ENCODE measurements at regions not wholly inside any gene's neighbourhood (a gene's known extent, or its start where the extent isn't known, plus 50 kb on each side); places are given as distances from the start of the nearest gene placed in this dataset.

DNA sequence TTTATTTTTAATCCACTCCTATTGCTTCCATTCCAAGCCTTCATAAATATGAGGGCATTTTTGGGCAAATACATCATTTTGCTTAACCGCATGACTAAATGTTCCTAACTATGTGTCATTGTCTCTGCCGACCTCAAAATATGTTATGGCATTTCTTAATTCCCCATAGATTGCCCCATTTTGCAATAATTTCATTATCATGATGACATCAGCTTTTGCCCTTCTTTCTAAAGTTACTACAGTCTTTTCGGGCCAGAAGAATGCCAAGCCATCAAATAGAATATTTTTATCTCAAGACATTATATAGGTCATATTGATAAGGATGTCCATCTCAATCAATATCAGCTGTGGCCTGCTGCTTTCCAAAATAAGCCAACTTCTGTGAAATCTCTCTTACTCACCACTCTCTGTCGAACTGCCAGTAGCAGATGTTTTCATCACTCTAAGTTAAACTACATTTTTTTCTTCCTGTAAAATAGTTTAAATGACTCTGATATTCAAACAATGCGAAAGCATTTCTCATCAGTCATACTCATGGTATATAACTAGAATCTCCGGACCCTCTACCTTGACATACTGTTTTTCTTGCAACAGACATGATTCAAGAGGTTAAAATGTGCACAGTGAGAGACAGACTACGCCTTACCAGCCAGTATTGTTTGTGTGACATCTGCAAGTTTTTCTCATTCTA is 1254.6 kb upstream of the CELF2 start:
- in situ Hi-C loops (cut with MboI; ENCODE audit: low sequenced_read_pairs) = no loop called here

DNA sequence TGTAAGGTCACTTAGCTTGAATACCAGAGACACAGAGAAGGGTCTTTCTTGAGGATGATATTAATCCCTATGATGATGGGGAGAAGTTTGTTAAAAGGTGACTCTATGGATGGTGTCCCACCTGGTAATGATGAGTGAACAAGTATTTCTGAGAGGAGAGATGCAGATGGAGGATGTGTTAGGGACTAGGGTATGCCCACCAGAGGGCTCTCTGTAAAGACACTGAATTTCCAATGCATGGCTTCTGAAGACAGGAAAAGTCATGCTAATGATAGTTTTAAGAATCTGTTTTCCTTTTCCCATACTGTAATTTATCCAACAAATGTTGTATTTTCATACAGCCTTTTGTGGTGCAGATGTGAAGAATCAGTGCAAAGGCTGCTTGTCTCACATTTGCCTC is 1250.9 kb upstream of the CELF2 start:
- in situ Hi-C loops (cut with MboI; ENCODE audit: low sequenced_read_pairs) = no loop called here

DNA sequence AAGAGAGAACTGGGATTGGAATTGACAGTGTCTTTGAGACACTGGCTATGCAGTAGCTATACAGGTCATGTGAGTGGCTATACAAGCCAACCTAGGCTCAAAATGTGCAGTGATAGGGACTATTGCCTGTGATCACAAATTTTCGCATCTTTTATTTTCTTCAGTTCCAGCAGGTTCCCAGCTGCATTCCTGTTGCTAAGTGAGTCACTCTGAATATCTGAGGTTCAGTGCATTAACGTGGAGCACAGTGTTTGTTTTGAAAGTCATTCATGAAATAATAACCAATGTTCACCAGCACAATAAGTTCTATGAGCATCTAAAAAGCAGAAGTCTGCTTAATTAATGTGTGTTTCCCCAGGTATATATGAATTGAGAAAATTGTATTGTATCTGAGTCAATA is 1236.0 kb upstream of the CELF2 start:
- in situ Hi-C loops (cut with MboI; ENCODE audit: low sequenced_read_pairs) = no loop called here

DNA sequence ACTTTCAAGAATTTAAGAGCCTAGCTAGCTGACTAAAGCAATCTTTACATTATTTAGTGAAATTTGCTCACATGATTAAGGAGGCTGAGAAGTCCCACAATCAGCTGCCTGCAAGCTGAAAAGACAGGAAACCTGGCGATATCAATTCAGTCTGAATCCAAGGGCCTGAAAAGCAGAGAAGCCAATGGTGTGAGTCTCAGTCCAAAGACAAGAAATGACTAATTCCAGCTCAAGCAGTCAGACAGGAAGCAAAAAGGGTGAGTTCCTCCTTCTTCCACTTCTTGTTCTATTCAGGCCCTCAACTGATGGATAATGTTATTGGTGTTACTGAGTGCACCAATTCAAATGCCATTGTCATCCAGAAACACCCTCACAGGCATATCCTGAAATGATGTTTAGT is 1231.6 kb upstream of the CELF2 start:
- in situ Hi-C loops (cut with MboI; ENCODE audit: low sequenced_read_pairs) = no loop called here

DNA sequence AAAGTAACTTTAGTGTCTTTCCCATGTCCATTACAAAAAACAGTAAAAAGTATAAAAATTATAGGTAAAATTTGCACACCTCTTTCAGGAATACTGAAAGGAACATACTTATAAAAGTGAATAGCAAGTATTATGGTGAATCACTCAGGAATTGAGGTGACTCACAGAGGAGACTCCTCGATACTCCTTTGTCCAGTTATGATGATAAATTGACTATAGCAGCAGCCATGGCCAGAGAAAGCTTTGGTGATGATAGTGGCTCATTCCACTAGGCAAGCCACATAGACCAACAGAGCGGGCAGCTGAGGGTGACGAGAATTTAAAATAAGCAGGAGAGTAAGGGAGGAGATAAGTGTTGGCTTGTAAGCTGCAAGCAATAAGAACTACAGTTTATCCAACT is 1231.1 kb upstream of the CELF2 start:
- in situ Hi-C loops (cut with MboI; ENCODE audit: low sequenced_read_pairs) = no loop called here

DNA sequence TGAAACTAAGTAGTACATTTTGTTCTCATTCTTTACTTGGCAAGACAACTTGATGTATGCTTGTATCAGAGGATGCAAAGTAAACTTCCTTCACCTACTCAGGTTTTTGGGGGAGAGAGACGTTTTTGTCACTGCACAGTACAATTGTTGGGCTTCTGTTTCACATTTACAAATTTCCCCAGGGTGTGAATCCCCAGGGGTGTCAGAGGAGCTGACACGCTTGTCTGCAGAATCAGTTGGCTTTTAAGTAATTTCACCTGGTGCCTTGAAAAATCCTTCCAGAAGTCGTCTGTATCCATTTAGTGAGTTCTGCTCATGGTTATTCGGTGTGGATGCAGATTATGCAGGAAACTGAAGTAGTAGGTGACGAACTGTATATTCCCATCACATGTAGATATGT is 1227.7 kb upstream of the CELF2 start:
- in situ Hi-C loops (cut with MboI; ENCODE audit: low sequenced_read_pairs) = no loop called here

DNA sequence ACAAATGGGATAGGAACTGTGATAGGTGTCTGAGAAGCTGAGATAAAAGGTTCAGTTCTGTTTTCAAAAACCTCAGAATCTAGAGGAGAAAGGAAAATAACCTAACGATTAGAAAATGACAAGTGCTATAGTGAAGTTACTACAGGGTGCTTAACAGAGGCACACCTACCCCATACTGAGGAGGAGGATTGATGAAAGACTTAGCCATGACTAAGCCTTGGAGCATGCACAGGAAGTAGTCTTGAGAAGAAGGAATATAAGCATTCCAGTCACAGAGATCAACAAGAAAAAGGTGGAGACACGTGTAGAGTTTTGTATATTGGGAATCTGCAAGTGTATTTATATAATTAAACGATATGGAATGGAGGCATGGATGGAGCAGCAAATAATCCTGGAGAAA is 1225.5 kb upstream of the CELF2 start:
- in situ Hi-C loops (cut with MboI; ENCODE audit: low sequenced_read_pairs) = no loop called here

DNA sequence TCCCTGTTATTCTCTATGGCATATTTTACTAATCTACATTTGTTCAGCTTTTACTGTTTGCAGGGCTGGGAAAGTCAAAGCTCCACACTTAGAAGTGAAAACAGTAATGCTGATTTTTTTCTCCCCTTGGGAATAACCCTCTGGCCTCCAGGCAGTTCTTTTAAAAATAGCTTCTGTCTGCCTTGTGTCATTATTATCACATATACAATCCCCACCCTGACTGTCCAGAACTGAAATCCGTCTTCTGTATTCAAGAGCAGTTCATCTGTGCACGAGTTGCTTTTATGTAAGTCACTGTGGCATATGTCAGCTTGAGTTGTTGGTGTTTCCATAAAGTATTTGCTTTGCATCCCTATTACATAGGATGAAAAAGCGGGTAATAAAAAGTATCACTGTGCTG is 1221.1 kb upstream of the CELF2 start:
- in situ Hi-C loops (cut with MboI; ENCODE audit: low sequenced_read_pairs) = no loop called here

DNA sequence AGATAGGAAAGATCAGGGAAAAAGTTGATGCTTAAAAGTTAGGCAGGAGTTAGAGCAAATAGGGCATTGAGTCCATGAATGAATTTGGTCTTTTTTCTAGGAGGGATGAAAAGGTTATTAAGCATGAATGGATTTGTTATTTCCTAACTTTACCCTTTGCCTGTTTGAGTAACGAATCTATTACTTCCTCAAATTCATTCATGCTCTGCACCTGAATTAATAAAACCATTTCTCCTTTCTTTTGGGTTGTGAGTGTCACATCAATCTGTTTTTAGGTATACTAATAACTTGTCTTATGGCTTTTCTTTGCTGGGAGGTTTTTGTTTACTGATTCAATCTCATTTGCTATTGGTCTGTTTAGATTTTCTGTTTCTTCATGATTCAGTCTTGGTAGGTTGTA is 1217.7 kb upstream of the CELF2 start:
- in situ Hi-C loops (cut with MboI; ENCODE audit: low sequenced_read_pairs) = no loop called here

DNA sequence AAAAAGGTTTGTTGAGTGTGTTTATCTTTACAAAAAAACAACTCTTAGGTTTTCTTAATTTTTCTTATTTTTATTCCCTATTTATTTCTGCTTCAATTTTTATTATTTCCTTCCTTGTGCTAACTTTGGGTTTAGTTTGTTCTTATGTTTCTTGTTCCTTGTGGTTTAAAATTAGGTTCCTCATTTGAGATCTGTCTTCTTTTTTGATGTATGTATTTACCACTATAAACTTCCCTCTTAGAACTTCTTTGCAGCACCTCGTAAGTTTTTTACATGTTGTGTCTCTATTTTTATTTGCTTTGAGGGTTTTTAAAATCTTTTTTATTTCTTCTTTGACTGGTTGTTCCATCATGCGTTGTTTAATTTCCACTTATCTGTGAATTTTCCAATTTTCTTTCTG is 1217.1 kb upstream of the CELF2 start:
- in situ Hi-C loops (cut with MboI; ENCODE audit: low sequenced_read_pairs) = no loop called here

DNA sequence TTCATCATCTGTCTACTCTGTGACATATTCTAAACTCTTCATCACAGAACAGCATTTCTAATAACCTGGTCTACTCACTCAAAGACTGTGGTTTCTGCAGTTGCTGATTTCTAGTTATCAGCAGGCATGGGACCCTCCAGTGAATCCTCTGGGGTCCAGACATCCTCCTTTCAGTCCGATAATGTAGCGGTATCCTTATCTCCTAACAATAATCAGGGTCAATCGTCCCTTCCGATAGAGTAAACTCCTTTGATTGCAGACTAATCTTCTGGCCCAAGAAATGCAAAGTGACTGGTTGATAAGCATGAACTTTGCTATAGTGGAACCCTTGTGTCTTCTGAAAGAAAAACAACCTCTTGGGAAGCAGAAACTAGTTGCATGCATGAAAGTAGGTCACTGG is 1209.8 kb upstream of the CELF2 start:
- in situ Hi-C loops (cut with MboI; ENCODE audit: low sequenced_read_pairs) = no loop called here

DNA sequence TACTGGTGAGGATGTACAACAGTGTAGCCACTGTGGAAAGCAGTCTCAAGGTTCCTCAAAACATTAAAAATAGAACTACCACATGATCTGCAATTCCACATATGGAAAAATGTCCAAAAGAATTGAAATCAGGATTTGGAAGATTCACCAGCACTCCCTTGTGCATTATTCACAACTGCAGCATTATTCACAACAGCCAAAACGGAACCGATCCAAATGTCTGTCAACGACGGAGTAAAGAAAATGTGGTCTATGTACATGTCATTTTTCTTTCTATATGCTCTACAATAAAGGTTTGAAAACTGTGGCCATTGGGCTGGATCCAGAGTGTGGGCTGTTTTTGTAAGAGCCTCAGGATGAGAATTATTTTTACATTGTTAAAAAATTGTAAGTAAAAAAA is 1206.1 kb upstream of the CELF2 start:
- in situ Hi-C loops (cut with MboI; ENCODE audit: low sequenced_read_pairs) = no loop called here

DNA sequence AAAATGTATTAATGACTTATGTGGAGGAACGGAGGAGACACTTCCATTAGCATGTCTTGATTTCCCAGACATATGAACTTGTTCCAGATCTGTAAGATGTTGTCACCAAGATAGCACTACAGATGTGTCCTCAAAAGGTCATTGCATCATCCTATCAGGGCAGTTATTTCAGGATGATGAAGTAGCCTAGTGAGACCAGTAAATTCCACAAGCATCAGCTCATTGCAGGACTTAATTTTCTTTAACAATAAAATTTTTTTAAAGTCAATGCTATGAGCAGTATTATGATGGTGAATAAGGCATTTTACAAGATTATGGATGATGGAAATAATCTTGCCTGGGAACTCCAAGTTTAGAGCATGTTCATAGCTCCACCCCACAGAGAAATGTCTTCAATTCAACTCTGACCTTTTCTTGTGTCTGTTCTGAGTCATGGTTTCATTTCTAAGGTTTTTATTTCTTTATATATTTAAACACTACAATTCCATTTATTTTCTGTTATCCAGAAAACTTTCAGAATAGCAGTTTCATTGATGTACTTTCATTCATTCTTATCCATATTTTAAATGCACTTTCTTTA is 1203.3 kb upstream of the CELF2 start:
- in situ Hi-C loops (cut with MboI; ENCODE audit: low sequenced_read_pairs) = no loop called here

DNA sequence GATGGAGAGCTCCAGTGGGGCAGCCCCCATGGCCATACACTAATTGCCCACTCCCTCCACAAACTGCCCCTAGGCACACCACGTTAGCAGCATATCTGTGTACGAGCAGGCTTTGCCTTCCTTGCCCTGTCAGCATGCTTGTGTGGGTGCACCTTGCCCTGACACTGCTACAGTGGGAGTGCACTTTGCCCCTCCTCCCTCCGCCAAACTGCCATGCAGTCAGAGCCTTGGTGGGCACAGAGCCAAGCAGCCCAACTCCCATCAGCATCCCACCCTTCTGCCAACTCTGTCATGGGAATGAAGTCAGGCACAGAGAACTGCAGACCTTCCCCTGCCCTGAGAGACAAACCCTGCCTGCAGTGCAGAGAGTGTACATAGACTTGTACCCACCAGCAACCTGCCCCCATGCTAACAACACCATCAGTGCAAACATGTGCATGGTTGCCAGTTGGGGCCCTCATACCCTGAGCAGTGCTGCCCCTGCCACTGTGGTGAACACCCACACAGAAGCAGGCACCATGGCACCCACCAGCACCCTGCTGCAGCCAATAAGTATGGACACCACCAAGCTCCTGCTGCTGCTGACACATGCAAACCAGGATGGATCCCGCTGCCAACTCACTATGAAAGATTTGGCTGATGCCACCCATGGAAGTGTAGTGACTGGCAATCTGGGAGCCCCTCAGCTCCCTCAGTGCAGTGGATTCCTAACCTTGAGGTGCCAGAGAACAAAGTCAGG is 1197.7 kb upstream of the CELF2 start:
- in situ Hi-C loops (cut with MboI; ENCODE audit: low sequenced_read_pairs) = no loop called here

DNA sequence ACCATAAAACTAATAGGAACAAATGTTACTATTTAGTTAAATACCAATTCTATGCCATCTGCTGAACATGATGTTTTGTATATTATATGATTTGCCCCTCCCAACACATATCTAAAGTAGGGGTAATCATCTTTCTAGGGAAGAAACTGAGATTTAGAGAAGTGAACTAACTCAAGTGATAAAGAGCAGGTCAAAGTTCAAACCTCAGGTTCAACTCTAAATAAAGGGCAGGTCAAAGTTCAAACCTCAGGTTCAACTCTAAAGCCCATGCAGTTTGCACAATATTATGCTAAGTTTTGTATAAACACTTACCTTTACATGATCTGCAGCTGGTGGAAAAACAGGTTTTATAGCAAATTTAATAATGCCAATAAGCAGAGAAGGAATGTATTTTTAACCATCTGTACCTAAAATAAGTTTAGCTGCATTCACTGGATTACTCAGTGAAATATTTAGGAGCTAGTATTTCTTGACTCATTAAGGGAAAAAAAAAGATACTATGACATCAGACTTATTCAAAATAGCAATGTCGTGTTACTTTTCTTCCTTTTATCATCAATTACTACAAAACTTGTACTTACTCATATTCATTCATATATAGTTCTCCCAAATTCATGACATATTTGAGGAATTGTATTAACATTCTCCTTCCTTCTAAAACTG is 1194.3 kb upstream of the CELF2 start:
- in situ Hi-C loops (cut with MboI; ENCODE audit: low sequenced_read_pairs) = no loop called here

DNA sequence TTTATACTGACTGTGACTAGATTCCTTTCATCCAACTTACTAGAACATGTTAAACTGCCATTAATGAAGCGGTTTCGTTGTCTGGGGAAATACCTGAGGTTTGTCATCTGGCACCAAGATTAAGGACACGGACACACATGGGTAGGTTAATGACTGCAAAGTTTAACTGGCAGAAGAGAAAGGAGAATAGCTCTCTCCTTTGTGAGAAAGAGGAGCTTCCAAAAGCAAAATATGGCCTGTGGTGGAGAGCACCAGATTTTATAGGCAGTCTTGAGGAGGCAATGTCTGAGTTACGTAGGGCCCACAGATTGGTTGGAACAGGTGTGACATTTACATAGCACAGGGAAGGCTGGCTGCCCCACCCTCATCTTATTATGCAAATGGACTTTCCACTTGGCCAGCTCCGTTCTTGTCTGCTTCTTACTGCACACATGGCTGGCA is 1193.0 kb upstream of the CELF2 start:
- in situ Hi-C loops (cut with MboI; ENCODE audit: low sequenced_read_pairs) = no loop called here

DNA sequence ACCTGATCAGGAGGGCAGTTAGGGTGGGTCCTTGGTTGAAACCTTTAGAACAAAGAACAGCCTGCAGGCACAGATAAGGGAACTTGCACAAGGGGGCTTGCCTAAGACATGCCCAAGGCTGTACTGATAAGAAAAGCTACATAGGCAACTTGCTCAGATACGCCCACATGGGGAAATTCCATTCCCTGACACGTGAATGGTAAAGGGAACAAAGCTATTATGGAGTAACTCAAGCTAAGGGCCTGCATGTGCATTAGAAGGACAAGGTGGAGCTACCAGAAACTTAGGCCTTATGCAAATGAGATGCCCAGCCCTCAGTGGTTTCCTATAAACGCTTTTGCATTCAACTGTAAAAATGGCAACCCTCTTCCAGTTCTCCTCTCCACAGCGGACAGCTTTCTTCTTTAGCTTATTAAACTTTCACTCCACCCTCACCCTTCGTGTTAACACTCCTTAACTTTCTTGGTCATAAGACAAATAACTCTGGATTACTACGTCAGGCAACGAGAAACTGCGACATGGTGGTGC is 1192.1 kb upstream of the CELF2 start:
- in situ Hi-C loops (cut with MboI; ENCODE audit: low sequenced_read_pairs) = no loop called here

DNA sequence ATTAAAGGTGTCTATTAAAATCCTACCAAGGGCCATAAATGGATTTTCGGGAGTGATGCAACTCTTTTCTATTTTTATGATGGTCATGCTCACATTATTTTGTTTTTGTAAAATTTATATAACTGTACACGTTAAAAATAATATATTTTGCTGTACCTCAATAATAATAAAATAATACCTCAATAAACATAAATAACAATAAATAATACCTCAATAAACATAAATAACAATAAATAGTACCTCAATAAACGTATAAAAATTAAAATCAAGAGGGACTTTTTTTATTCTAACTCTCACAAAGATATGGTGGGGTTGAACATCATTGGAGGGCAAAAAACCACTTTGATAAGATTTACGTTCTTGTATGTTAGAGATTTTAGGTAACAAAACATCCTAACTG is 1189.6 kb upstream of the CELF2 start:
- in situ Hi-C loops (cut with MboI; ENCODE audit: low sequenced_read_pairs) = no loop called here

DNA sequence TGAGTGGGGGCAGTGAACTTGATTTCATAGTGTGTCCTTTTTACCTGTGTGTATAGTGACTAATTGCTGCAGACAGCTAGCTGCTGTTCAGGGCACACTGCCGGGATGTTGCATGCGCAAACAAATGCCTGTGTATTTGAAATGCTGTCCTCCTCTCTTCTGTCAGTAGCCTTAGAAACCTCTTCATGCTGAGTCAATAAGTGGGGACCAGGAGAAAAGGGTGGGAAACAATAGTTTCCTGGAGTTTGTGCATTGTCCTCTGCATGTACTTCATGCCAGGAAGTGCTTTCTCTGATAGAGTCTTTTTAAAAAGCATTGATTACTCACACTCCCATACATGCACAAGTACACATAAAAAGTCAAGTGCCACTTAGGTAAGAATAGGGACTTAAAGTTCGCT is 1183.7 kb upstream of the CELF2 start:
- in situ Hi-C loops (cut with MboI; ENCODE audit: low sequenced_read_pairs) = no loop called here

DNA sequence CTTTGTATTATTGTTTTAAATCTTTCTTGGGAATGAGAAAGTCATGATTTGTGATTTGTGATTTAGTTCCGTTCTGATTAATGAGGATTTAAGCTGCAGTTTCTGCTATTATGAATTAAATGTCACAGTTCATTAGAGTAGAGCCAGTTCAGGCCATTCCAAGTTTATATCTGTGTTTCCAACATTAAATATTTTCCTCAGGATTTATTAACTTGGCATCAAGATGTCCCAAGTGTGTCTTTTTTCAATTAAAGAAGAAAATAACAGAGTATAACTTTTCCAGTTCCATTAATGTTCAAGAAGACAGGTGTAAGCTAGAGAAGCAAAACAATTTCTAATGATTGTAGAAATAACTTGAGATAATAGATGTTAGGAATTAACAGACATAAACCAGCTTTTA is 1183.2 kb upstream of the CELF2 start:
- in situ Hi-C loops (cut with MboI; ENCODE audit: low sequenced_read_pairs) = no loop called here

DNA sequence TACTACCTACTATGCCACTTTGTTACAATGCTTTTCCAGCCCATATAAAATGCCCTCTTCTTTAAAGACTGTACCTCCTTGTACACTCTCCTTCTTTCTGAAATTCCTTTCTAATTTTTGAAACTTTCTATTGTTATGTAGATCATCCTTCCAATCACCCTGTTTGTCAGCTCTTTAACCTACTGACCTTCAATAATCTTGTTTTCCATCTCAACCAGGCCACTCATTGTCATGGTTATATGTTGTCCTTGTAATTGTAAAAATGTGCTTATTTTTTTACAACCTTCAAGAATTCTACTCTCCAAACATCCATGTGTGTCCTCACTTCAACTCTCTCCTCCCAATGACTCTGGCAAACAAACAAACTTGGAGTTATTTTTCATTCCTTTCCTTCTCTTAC is 1172.6 kb upstream of the CELF2 start:
- in situ Hi-C loops (cut with MboI; ENCODE audit: low sequenced_read_pairs) = no loop called here

DNA sequence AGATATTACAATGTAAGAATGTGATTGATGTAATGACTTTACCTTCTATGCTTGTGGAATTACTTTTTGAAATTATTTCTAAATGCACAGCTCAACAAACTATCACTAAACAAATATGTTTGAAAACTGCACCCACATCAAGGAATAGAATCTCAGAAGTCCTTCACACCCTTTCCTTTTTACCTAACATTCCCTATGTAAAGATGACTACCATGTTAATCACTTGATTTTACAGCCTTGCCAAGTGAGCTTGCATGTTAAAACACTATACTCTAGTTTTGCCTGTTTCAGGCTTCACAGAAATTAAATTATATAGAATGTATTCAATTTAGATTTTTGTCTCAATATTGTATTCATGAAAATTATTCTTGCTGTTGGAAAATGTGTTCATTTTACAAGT is 1169.4 kb upstream of the CELF2 start:
- in situ Hi-C loops (cut with MboI; ENCODE audit: low sequenced_read_pairs) = no loop called here

Data from HL-60/S4 treated with retinoic acid at 250 ng/mL for 4 days and 3 days (cell line).